Glutamatergic neuron (in vitro differentiated cells): ENCODE measurements at regions not wholly inside any gene's neighbourhood (a gene's known extent, or its start where the extent isn't known, plus 50 kb on each side); places are given as distances from the start of the nearest gene placed in this dataset.

Experiments
- DNase-seq: peaks from one replicate; pipeline ENCODE4 v3.0.0; 2022
- H3K27ac Mint-ChIP-seq: one replicate; pipeline ENCODE4 v1.8.0; 2020; ENCODE audit warnings: mild to moderate bottlenecking, mixed read lengths, inconsistent platforms; ENCODE audit not compliant: unreplicated experiment
- H3K27me3 Mint-ChIP-seq: one replicate; pipeline ENCODE4 v1.8.0; 2020; ENCODE audit warnings: mild to moderate bottlenecking, moderate library complexity, mixed read lengths, inconsistent platforms; ENCODE audit not compliant: unreplicated experiment
- H3K36me3 Mint-ChIP-seq: one replicate; pipeline ENCODE4 v1.8.0; 2020; ENCODE audit warnings: mild to moderate bottlenecking, mixed read lengths, inconsistent platforms; ENCODE audit not compliant: unreplicated experiment
- H3K4me1 Mint-ChIP-seq: one replicate; pipeline ENCODE4 v1.8.0; 2020; ENCODE audit warnings: mild to moderate bottlenecking, low read depth, mixed read lengths, inconsistent platforms; ENCODE audit not compliant: unreplicated experiment
- H3K4me3 Mint-ChIP-seq: one replicate; pipeline ENCODE4 v1.8.0; 2020; ENCODE audit warnings: mild to moderate bottlenecking, mixed read lengths, inconsistent platforms; ENCODE audit not compliant: unreplicated experiment
- H3K9me3 Mint-ChIP-seq: one replicate; pipeline ENCODE4 v1.8.0; 2020; ENCODE audit warnings: mild to moderate bottlenecking, moderate library complexity, mixed read lengths, inconsistent platforms; ENCODE audit not compliant: unreplicated experiment
- TF ChIP-seq, protein P1 (sequence below): fragments of 200-600 bp; sonication (generic); IDR thresholded peaks from one replicate; pipeline ENCODE4 v1.5.0; 2021; ENCODE audit not compliant: partially characterized antibody, unreplicated experiment

DNA sequence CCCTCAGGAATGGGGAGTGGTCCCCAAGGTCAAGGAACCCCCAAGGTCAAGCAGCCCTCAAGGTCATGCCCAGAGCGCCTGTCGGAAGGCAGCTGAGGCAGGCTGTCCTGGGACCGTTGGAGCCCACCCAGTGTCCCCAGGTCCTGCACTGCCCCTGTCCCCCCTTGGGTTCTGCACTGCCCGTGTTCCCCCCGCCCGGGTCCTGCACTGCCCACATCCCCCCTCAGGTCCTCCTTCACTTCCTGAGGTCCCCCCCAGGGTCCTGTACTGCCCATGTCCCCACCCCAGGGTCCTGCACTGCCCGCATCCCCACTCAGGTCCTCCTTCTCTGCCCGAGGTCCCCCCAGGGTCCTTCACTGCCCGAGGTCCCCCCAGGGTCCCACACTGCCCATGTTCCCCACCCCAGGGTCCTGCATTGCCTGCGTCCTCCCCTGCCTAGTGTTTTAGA is 1073.0 kb downstream of the BRD1 start:
- peak; percentile 4 for DNase-seq
- peaks cover 16% of the 10 kb centered on the region for H3K27me3 Mint-ChIP-seq
- peaks cover 40% of the 10 kb centered on the region for H3K9me3 Mint-ChIP-seq
- H3K4me3 Mint-ChIP-seq = no peak overlapping the region
- H3K36me3 Mint-ChIP-seq = peaks cover 17% of the 10 kb centered on the region
- TF ChIP-seq, protein P1, sequence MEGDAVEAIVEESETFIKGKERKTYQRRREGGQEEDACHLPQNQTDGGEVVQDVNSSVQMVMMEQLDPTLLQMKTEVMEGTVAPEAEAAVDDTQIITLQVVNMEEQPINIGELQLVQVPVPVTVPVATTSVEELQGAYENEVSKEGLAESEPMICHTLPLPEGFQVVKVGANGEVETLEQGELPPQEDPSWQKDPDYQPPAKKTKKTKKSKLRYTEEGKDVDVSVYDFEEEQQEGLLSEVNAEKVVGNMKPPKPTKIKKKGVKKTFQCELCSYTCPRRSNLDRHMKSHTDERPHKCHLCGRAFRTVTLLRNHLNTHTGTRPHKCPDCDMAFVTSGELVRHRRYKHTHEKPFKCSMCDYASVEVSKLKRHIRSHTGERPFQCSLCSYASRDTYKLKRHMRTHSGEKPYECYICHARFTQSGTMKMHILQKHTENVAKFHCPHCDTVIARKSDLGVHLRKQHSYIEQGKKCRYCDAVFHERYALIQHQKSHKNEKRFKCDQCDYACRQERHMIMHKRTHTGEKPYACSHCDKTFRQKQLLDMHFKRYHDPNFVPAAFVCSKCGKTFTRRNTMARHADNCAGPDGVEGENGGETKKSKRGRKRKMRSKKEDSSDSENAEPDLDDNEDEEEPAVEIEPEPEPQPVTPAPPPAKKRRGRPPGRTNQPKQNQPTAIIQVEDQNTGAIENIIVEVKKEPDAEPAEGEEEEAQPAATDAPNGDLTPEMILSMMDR = no peak
- no peaks in the 10 kb centered on the region for H3K4me1 Mint-ChIP-seq
- no peak overlapping the region for H3K27ac Mint-ChIP-seq

DNA sequence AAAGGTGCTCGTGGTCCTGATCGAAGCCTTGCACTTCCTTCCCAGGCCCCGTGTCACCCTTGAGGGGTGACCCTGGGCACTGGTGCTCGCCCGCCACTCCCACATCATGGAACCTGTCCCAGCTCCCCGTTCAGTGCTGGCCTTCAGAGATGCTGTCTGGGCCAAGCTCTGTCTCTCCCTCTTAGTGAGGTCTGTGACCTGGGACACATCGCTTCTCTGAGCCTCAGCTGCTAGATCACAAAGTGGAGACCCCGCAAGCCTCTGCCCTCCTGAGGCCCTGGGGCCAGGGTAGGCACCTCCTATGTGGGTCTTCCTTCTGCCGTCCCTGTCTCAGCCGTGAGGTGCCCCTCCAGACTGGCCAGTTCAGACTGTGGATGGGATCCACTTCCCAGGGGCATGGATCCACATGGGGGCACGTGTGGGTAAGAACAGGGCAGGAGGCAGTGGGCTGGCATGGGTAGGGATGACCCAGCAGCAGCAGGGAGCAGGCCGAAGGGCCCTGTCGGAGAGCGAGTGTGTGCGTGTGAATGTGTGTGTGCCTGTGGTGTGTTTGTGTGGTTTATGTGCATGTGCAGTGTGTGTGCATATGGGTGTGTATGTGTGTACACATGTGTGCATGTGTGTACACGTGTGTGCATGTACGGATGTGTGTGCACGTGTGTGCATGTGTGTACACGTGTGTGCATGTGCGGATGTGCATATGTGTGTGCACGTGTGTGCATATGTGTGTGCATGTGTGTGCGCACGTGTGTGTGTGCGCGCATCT is 1073.7 kb downstream of the BRD1 start:
- TF ChIP-seq, protein P1 = no peak
- Mint-ChIP-seq H3K4me1 (no peaks in the 10 kb centered on the region), H3K36me3 (peaks cover 17% of the 10 kb centered on the region), H3K27ac (no peak overlapping the region), H3K27me3 (peaks cover 13% of the 10 kb centered on the region), H3K9me3 (peaks cover 36% of the 10 kb centered on the region), H3K4me3 (no peak overlapping the region)
- peak; percentile 1 for DNase-seq

DNA sequence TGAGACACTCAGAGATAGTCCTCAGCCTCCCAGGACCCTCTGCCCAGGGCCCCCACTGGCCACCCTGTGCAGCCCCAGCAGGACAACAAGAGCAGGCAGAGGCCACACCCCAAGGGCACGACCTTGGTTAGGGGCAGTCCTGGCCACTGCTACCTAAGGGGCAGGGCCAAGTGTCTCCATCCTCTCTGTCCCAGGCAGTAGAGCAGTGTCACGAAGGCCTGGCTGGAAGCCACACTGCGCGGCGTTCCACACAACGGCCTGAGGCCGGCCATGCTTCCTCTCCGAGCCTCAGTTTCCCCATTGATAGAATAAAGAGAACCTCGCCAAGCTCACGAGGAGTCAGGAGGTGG is 1074.3 kb downstream of the BRD1 start:
- DNase-seq = no peak
- TF ChIP-seq, protein P1 = no peak
- Mint-ChIP-seq H3K27me3 (peaks cover 11% of the 10 kb centered on the region), H3K9me3 (peaks cover 31% of the 10 kb centered on the region), H3K27ac (no peak overlapping the region), H3K4me3 (no peak overlapping the region), H3K4me1 (no peaks in the 10 kb centered on the region), H3K36me3 (peaks cover 17% of the 10 kb centered on the region)

DNA sequence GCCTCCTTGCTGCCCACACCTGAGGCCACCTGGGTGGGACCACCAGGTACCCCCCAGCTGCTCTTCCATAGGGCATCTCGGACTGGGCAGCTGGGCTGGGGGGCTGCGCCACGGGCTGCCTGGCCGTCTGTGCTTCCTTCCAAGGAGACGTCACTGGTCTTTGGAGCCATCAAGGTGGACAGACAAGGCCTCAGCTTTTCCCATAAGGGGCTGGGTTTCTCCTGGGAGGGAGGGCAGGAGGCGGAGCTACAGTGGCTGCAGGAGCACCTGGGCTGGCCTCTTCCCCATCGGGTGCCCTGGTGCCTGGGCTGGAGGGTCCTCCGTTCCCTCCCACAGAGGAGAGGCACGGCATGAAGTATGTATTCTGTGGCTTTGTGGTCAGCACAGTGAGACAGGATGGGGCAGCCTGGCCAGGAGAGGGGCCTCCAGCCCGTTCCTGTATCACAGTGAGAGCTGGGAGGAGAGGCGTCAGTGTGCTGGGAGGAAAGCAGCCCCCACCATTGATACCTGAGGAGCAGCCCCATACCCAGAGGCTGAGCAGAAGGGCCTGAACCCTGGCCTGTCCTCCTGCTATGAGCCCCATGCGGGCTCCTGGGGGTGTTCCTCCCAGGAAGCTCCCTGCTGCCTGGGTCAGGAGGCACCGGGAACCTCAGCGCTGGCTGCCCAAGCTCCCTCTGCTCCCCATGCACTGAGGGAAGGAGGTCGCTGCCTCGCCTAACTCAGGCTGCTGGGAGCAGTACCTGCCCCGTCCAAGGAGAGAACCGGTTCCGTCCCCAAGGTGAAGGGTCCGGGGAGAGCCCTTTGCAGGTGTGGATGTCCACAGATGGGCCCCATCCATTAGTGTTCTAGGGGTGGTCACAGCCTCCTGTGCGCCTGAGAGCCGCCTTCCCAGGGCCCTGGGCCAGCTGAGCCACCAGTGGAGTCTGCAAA is 1075.0 kb downstream of the BRD1 start:
- TF ChIP-seq, protein P1 = no peak
- no peak for DNase-seq
- H3K27ac Mint-ChIP-seq = no peak overlapping the region
- no peak overlapping the region for H3K4me3 Mint-ChIP-seq
- H3K36me3 Mint-ChIP-seq = peaks cover 17% of the 10 kb centered on the region
- H3K4me1 Mint-ChIP-seq = no peaks in the 10 kb centered on the region
- H3K9me3 Mint-ChIP-seq = peaks cover 32% of the 10 kb centered on the region
- peaks cover 12% of the 10 kb centered on the region for H3K27me3 Mint-ChIP-seq
